HT1080 (cell line): ENCODE measurements at regions not wholly inside any gene's neighbourhood (a gene's known extent, or its start where the extent isn't known, plus 50 kb on each side); places are given as distances from the start of the nearest gene placed in this dataset.
"Not testable (repeated sequence)": the region's sequence is repeated elsewhere in the genome, so short reads cannot be mapped to it uniquely, and the experiment has no call there.

Experiments
- DNase-seq: peaks from one replicate; pipeline ENCODE4 v3.0.0-alpha.2; 2015; ENCODE audit warnings: low read depth

DNA sequence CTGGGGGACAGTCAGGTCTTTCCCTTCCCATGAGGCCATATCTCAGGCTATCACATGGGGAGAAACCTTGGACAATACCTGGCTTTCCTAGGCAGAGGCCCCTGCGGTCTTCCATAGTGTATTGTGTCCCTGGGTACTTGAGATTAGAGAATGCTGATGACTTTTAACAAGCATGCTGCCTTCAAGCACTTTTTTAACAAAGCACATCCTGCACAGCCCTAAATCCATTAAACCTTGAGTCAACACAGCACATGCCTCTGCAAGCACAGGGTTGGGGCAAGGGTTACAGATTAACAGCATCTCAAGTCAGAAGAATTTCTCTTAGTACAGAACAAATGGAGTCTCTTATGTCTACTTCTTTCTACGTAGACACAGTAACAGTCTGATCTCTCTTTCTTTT lies 545.2 kb upstream of the NR2F2 start:
- DNase-seq = not testable (repeated sequence)

GRCh38 chr15:95793231-95793630 lies 537.3 kb upstream of the NR2F2 start:
- DNase-seq = no peak

DNA sequence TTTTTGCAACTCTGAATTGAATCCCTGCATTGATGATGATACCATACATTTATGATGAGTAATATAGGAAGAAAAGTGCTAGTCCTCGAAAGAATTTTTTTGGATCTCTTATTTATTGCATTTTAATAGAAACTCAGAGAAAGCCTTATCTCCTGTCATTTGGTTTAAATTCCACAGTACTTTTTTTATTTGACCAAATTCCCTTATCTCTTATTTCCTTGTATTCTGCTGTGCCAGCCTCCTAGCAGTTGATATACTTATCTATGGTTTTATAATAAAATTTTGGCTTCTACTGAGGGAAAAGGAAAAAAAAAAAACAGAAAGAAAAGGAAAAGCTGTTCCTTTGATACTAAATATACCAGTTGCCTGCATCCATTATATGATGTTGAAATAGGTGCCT lies 535.1 kb upstream of the NR2F2 start:
- DNase-seq = no peak

GRCh38 chr15:95799286-95800200 lies 531.0 kb upstream of the NR2F2 start:
- DNase-seq = peak; percentile 83

- no peak for DNase-seq
Measured at GRCh38 chr15:95804484-95804883, 526.0 kb upstream of the NR2F2 start.

DNA sequence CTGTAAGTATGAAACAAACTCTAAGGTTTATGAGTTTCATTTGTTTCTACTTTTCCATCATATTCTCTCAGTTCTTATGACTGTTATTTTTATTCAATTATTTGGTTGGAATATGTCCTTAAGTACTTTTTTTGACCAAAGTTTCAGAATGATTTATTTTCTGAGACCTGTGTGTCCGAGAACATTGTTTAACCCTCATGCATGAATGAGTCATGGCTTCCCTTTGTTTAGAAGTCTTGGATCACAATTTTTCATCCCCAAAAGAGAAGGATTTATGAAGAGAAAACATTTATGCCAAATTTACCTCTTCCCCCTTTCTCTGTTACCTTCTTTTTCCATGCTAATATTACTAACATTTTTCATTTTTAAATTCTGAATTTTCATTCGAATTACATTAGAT lies 518.0 kb upstream of the NR2F2 start:
- DNase-seq = peak; percentile 15

DNA sequence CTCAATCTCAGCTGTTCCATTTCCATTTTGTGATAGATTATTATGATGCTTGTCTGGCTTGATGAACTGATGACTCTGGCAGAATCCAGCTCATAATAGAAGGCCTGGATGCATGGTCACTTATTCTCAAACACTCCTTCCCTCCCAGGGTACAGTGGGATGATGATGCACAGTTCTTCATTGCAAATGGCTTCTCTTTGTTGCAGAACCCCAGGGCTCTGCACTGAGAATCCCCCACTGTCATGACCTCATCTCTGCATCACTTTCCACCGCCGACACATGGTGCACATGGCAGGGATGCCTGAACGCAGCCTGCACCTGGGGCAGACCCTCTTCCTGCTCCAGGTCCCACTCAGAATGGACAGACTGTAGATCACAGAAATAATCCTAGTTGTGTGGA lies 515.6 kb upstream of the NR2F2 start:
- DNase-seq = no peak

DNA sequence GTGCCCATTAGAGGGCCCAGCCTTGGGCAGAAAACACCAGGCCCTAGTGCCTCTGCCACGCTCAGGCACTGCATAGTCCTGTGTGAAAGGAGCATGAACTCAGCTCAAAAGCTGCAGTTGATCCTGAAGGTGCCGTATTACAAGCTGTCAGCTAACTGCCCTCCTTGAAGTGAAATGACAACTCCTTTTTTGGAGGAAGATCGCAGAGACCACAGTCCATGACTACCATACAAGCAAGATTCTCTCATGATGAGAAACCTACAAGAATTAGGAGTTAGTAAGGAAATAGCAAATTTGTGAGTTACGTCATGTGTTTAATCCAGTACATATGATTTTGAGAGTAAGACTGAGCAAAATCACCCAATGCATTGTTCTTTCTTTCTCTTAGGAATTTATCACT lies 513.9 kb upstream of the NR2F2 start:
- DNase-seq = no peak

GRCh38 chr15:95822961-95823360 lies 507.5 kb upstream of the NR2F2 start:
- DNase-seq = no peak

GRCh38 chr15:95825208-95825607 lies 505.3 kb upstream of the NR2F2 start:
- DNase-seq = no peak

GRCh38 chr15:95825671-95826411 lies 504.7 kb upstream of the NR2F2 start:
- no peak for DNase-seq

- no peak for DNase-seq
Measured at GRCh38 chr15:95826412-95827195, 503.9 kb upstream of the NR2F2 start.

DNA sequence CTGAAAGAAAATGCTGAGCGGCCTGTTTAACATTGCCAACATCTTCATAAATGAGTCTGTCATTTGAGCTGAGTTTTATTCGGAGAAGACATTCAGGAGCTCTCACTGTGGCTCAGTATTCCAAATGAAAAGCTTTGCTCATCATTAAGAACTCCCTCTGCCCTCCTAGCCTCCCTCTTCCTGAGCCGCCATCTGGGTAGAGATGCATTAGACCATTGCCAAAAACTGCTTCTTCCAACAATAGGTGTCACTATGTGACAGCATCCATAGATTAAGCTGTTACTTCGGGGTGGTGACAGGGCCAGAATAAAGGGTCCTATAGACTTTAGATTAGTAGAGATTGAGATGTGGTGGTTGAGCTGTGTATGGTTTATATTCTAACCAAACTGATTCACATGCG lies 501.4 kb upstream of the NR2F2 start:
- no peak for DNase-seq

GRCh38 chr15:95830281-95830680 lies 500.2 kb upstream of the NR2F2 start:
- no peak for DNase-seq

- DNase-seq = no peak
Measured at GRCh38 chr15:95832668-95833067, 497.8 kb upstream of the NR2F2 start.

- DNase-seq = no peak
Measured at GRCh38 chr15:95834028-95834804, 496.3 kb upstream of the NR2F2 start.

DNA sequence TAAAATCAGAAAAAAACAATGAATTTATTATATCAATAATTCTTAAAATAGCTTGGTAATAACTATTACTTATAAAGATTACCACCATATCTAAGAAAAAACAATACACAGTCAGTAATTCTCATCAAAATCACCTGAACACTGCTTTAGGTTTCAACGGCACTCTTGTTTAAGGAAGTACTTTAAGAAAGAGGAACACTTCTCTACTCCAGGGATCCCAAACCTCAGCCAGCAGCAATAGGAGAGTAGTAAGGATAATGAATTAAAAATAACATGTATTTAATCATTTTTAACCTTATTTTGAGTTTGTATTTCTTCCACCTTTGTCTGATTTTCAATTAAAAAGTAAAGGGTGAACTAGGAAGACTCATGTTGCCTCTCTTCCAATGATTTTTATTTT lies 494.0 kb upstream of the NR2F2 start:
- DNase-seq = no peak

DNA sequence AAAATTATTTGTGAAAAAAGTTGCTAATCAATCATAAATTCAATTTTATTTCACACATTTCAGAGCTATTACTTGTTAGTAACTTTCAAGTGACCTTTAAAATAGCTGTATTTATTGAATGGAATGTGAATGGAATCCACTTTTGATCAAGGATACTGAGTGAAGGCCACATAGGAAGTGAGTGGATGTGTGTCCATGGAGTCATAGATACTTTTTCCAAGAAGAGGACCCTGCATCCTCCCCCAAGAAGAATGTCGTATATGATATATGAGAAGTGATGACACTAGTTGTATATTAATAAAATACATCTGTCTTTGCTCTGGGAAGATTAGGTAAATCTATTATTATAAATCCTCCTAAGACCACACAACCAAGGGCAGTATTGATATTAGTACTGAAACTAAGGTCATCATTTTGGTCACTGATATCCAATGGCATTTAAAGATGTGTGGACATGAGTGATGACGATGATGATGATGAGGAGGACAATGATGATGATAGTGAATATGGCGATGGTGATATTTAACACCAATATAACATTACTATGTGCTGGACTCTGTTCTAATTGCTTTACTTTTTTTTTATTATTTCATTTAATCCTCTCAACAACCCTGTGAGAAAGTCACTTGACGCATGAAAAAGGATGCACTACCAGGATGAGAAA lies 493.0 kb upstream of the NR2F2 start:
- DNase-seq = no peak

DNA sequence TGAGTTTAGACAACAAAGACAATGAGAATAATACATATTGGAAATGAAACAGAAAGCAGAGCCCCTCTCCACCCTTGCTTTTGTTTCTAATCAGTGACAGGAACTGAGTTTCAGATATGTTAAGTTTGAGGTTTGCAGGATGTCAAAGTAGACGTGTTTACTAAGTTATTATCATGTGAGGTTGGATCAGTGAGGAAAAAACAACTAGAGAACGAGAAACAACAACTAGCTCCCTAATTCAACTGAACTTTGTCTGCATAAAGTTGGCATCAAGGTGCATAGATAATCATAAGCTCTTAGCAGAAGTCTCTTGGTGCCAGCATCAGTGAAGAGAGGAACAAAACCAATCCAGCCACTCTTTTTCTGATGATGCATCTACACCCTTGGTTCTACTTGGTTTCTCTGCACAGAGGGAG lies 491.1 kb upstream of the NR2F2 start:
- no peak for DNase-seq

GRCh38 chr15:95840004-95840403 lies 490.5 kb upstream of the NR2F2 start:
- no peak for DNase-seq

DNA sequence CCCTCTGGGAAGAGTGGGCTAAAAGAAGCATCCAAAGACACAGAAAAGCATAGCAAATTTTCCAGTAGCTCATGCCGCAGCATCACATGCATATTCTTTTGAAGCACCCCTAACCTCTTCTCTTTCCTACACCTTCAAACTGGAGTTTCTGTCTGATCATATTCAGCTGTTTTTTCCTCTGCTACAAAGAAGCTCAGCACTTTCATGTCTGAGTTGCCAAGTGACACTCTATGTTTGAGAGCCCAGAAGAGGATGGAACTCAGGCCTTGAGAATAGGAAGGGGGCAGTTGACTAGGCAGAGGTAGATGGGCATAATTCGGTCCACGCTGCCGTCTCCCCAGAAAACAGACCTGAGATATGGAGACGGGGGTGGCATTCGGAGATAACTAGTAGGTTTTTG lies 489.6 kb upstream of the NR2F2 start:
- no peak for DNase-seq
